K562 (cell line): ENCODE measurements at regions not wholly inside any gene's neighbourhood (a gene's known extent, or its start where the extent isn't known, plus 50 kb on each side); places are given as distances from the start of the nearest gene placed in this dataset.

Experiments
- ATAC-seq: fragments of 200-7000 bp; cut with Tn5 transposase; 3 replicates; pipeline ENCODE4 v1.9.1; 2020; ENCODE audit warnings: moderate library complexity
- BruUV-seq: library from RNA; stranded (reverse); fragments of 400-500 nt; replicated peaks from 2 replicates; lab custom pipeline; 2021; lab: Mats Ljungman, UMichigan
- CTCF ChIA-PET: fragments of 300-600 bp; formaldehyde crosslinking; extraction: SDS; loops from one replicate; lab custom pipeline; 2021; ENCODE audit warnings: low intra/inter-chr PET ratio; lab: Yijun Ruan, JAX
- POLR2A ChIA-PET: fragments of 300-600, 350-650 bp; sonication (Branson Sonifier 250); formaldehyde crosslinking; extraction: SDS; loops from one replicate; lab custom pipeline; 2021; ENCODE audit warnings: antibody characterized with exemption, inconsistent platforms; lab: Yijun Ruan, JAX
- DNase-seq, 4 experiments: peaks; one replicate each; pipeline versions ENCODE4 v3.0.0 to v3.0.0-alpha.2; 2011 to 2018; ENCODE audit warnings: low spot score in 3 of 4, mixed read lengths in 3 of 4; ENCODE audit errors: extremely low read depth in 1 of 4
- FAIRE-seq: peaks from 2 replicates; lab custom pipeline; 2011; peaks lifted over from hg19 to GRCh38; lab: Jason Lieb, UNC
- H2AFZ ChIP-seq: 2 replicates; pipeline ENCODE4 v1.6.0; 2011; ENCODE audit warnings: low read depth, low read length, control low read depth, inconsistent platforms
- H3K27ac ChIP-seq: fragments of 200-600 bp; 3 replicates; pipeline ENCODE4 v1.8.0; 2011; ENCODE audit warnings: low read depth, mild to moderate bottlenecking, control low read depth, inconsistent platforms, low read length, moderate library complexity, mixed read lengths; ENCODE audit errors: extremely low read depth
- H3K27me3 ChIP-seq, 2 experiments: fragments of 300-600 bp in 1 of 2; 2 replicates in 1 of 2; 3 replicates in 1 of 2; pipeline versions ENCODE4 v1.6.0 to v1.8.0; 2011; ENCODE audit warnings: inconsistent platforms in 2 of 2, low read length in 2 of 2, mild to moderate bottlenecking in 1 of 2, mixed read lengths in 1 of 2, moderate library complexity in 1 of 2; ENCODE audit not compliant: control insufficient read depth in 2 of 2, insufficient read depth in 2 of 2
- H3K36me3 ChIP-seq: fragments of 300-600 bp; 3 replicates; pipeline ENCODE4 v1.8.0; 2011; ENCODE audit warnings: mild to moderate bottlenecking, low read length, inconsistent platforms; ENCODE audit not compliant: control insufficient read depth, insufficient read depth
- H3K4me1 ChIP-seq, 2 experiments: fragments of 200-600 bp in 1 of 2; replicated peaks in 1 of 2; 2 replicates in 1 of 2; 3 replicates in 1 of 2; pipeline versions ENCODE4 v1.5.1 to v1.8.0; 2011; ENCODE audit warnings: inconsistent platforms in 2 of 2, low read length in 2 of 2, mild to moderate bottlenecking in 1 of 2, mixed read lengths in 1 of 2, moderate library complexity in 1 of 2; ENCODE audit not compliant: control insufficient read depth in 2 of 2, insufficient read depth in 2 of 2
- H3K4me2 ChIP-seq: 2 replicates; pipeline ENCODE4 v1.6.1; 2011; ENCODE audit warnings: low read length, control low read depth, inconsistent platforms, mixed read lengths; ENCODE audit not compliant: insufficient read depth
- H3K4me3 ChIP-seq: fragments of 200-600 bp; sonication (generic), shearing (Covaris generic); 2 replicates; pipeline ENCODE4 v1.5.1; 2016; ENCODE audit warnings: control low read depth, inconsistent platforms
- H3K79me2 ChIP-seq: fragments of 200-600 bp; 3 replicates; pipeline ENCODE4 v1.8.0; 2011; ENCODE audit warnings: low read length, inconsistent platforms; ENCODE audit not compliant: control insufficient read depth, insufficient read depth
- H3K9ac ChIP-seq, 2 experiments: 2 replicates each; pipeline versions ENCODE4 v1.6.0 to v1.6.1; 2011; ENCODE audit warnings: low read depth in 2 of 2, low read length in 2 of 2, control low read depth in 1 of 2, inconsistent platforms in 1 of 2, mild to moderate bottlenecking in 1 of 2, mixed read lengths in 1 of 2; ENCODE audit not compliant: insufficient read depth in 1 of 2
- H3K9me1 ChIP-seq: one replicate; pipeline ENCODE4 v1.6.0; 2011; ENCODE audit warnings: inconsistent platforms, mild to moderate bottlenecking, low read length, moderate library complexity; ENCODE audit not compliant: control insufficient read depth, insufficient read depth
- H3K9me3 ChIP-seq: replicated peaks from 2 replicates; pipeline ENCODE4 v1.5.1; 2011; ENCODE audit warnings: low read depth, low read length, inconsistent platforms; ENCODE audit not compliant: control insufficient read depth, insufficient read depth
- H4K20me1 ChIP-seq: replicated peaks from 2 replicates; pipeline ENCODE4 v1.6.1; 2011; ENCODE audit warnings: low read length, inconsistent platforms, mixed read lengths; ENCODE audit not compliant: control insufficient read depth, insufficient read depth
- BRF1 ChIP-seq: IDR thresholded peaks from 3 replicates; pipeline ENCODE4 v1.6.1; 2011; ENCODE audit warnings: borderline replicate concordance, mild to moderate bottlenecking; ENCODE audit not compliant: insufficient read length; ENCODE audit errors: extremely low read depth
- CBFA2T3 ChIP-seq: fragments of 450-650 bp; IDR thresholded peaks from 2 replicates; pipeline ENCODE4 v1.6.1; 2017
- ETS2 ChIP-seq: IDR thresholded peaks from 2 replicates; pipeline ENCODE4 v1.6.1; 2016; ENCODE audit warnings: borderline replicate concordance, missing genetic modification characterization, mild to moderate bottlenecking, moderate library complexity, missing compliant biosample characterization; ENCODE audit not compliant: poor library complexity, severe bottlenecking
- HNRNPK ChIP-seq: fragments of 200-400 bp; formaldehyde crosslinking; IDR thresholded peaks from one replicate; pipeline ENCODE4 v1.6.1; 2018; ENCODE audit warnings: mild to moderate bottlenecking, low read depth, low read length; ENCODE audit not compliant: poor library complexity, severe bottlenecking
- MED1 ChIP-seq: sonication (generic); formaldehyde crosslinking; IDR thresholded peaks from 2 replicates; pipeline ENCODE4 v1.8.1; 2023; ENCODE audit warnings: missing genetic modification reagents, borderline replicate concordance
- NBN ChIP-seq: fragments of 450-650 bp; IDR thresholded peaks from 2 replicates; pipeline ENCODE4 v1.6.1; 2016; ENCODE audit warnings: low read depth, mild to moderate bottlenecking
- RCOR1 ChIP-seq, 2 experiments: IDR thresholded peaks; 2 replicates each; pipeline ENCODE4 v1.6.1; 2012; ENCODE audit warnings: low read depth in 2 of 2, low read length in 2 of 2, borderline replicate concordance in 1 of 2, improper control_type of control experiment in 1 of 2
- SPI1 ChIP-seq: IDR thresholded peaks from 2 replicates; pipeline ENCODE4 v1.6.1; 2011; ENCODE audit warnings: low read depth, low read length, control low read depth, borderline replicate concordance
- SRSF3 ChIP-seq: fragments of 200-400 bp; formaldehyde crosslinking; IDR thresholded peaks from 2 replicates; pipeline ENCODE4 v1.6.1; 2016; ENCODE audit warnings: mild to moderate bottlenecking, low read length, moderate library complexity; ENCODE audit not compliant: insufficient read depth
- TCF7 ChIP-seq: sonication (generic); IDR thresholded peaks from 2 replicates; pipeline ENCODE4 v1.6.1; 2016; ENCODE audit warnings: antibody characterized with exemption, borderline replicate concordance
- WGBS: fragments of 100-300 bp; shearing (Covaris generic); methylation state at CpG from one replicate; pipeline ENCODE4 v1.1.6; 2016; ENCODE audit warnings: low coverage, mixed read lengths; ENCODE audit not compliant: insufficient coverage; ENCODE audit errors: missing lambda C conversion rate; 5-methylcytosine and 5-hydroxymethylcytosine counted together
- in situ Hi-C: fragments of 300-500 bp; cut with MboI; formaldehyde crosslinking; loops from 4 replicates; pipeline ENCODE4 v1.15.0; 2018; ENCODE audit warnings: inconsistent platforms, mixed read lengths
- intact Hi-C: fragments of 100-400 bp; cut with micrococcal nuclease; formaldehyde crosslinking; loops from 2 replicates; pipeline ENCODE4 v1.14.2; 2022
- TF ChIP-seq, protein P1 (sequence below): fragments of 450-650 bp; IDR thresholded peaks from 2 replicates; pipeline ENCODE4 v1.6.1; 2016; ENCODE audit warnings: mild to moderate bottlenecking

GRCh38 chr4:93912146-93912545 lies 83.6 kb downstream of the ATOH1 start (continued):
- TF ChIP-seq CBFA2T3 (no peak), NBN (no peak), ETS2 (no peak), RCOR1 (IDR thresholded peaks at IDR 0.05; ENCODE audit: borderline replicate concordance in 1 of 2, low read depth in 2 of 2, low read length in 2 of 2) (no peak), HNRNPK (no peak), BRF1 (no peak), MED1 (CRISPR knock-in tag) (no peak), SRSF3 (no peak), TCF7 (no peak)

GRCh38 chr4:93918856-93919255 lies 90.3 kb downstream of the ATOH1 start:
- DNase-seq, result no peak
- Histone ChIP-seq H3K4me1 (no peaks in the 10 kb centered on the region), H3K27ac (no peak overlapping the region), H4K20me1 (no peaks in the 10 kb centered on the region), H3K4me2 (no peak overlapping the region), H3K79me2 (no peaks in the 10 kb centered on the region), H3K9me1 (no peaks in the 10 kb centered on the region), H2AFZ (no peak overlapping the region), H3K36me3 (no peaks in the 10 kb centered on the region), H3K27me3 (no peaks in the 10 kb centered on the region), H3K9me3 (no peaks in the 10 kb centered on the region), H3K4me3 (no peak overlapping the region), H3K9ac (no peak overlapping the region)
- in situ Hi-C loops, result no loop called here
- ChIA-PET CTCF (no interaction called here), POLR2A (no interaction called here)
- no TSS peak for BruUV-seq
- intact Hi-C loops, result no loop called here
- 0 out of 2 replicates have a peak, but pooled peaks have one; percentile 20 for TF ChIP-seq SPI1
- TF ChIP-seq, protein P1, sequence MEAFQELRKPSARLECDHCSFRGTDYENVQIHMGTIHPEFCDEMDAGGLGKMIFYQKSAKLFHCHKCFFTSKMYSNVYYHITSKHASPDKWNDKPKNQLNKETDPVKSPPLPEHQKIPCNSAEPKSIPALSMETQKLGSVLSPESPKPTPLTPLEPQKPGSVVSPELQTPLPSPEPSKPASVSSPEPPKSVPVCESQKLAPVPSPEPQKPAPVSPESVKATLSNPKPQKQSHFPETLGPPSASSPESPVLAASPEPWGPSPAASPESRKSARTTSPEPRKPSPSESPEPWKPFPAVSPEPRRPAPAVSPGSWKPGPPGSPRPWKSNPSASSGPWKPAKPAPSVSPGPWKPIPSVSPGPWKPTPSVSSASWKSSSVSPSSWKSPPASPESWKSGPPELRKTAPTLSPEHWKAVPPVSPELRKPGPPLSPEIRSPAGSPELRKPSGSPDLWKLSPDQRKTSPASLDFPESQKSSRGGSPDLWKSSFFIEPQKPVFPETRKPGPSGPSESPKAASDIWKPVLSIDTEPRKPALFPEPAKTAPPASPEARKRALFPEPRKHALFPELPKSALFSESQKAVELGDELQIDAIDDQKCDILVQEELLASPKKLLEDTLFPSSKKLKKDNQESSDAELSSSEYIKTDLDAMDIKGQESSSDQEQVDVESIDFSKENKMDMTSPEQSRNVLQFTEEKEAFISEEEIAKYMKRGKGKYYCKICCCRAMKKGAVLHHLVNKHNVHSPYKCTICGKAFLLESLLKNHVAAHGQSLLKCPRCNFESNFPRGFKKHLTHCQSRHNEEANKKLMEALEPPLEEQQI, result no peak
- ATAC-seq, result no peak
- no peak for FAIRE-seq
- WGBS, result 17% methylated on average over 2 of the region's 2 CpGs
